Choroid plexus epithelial cell (primary cell): ENCODE measurements at regions not wholly inside any gene's neighbourhood (a gene's known extent, or its start where the extent isn't known, plus 50 kb on each side); places are given as distances from the start of the nearest gene placed in this dataset.

Experiments used
- DNase-seq: peaks from one replicate; pipeline ENCODE4 v3.0.0-alpha.2; 2010; ENCODE audit warnings: low read depth
- H3K4me3 ChIP-seq: 2 replicates; pipeline ENCODE4 v1.5.1; 2011; ENCODE audit warnings: low read depth, mild to moderate bottlenecking, control low read depth, low read length, moderate library complexity
- TF ChIP-seq, protein P1 (sequence below): conservative IDR thresholded peaks from 2 replicates; pipeline ENCODE4 v1.5.1; 2011; ENCODE audit warnings: low read depth, mild to moderate bottlenecking, control low read depth, inconsistent platforms, low read length, moderate library complexity

DNA sequence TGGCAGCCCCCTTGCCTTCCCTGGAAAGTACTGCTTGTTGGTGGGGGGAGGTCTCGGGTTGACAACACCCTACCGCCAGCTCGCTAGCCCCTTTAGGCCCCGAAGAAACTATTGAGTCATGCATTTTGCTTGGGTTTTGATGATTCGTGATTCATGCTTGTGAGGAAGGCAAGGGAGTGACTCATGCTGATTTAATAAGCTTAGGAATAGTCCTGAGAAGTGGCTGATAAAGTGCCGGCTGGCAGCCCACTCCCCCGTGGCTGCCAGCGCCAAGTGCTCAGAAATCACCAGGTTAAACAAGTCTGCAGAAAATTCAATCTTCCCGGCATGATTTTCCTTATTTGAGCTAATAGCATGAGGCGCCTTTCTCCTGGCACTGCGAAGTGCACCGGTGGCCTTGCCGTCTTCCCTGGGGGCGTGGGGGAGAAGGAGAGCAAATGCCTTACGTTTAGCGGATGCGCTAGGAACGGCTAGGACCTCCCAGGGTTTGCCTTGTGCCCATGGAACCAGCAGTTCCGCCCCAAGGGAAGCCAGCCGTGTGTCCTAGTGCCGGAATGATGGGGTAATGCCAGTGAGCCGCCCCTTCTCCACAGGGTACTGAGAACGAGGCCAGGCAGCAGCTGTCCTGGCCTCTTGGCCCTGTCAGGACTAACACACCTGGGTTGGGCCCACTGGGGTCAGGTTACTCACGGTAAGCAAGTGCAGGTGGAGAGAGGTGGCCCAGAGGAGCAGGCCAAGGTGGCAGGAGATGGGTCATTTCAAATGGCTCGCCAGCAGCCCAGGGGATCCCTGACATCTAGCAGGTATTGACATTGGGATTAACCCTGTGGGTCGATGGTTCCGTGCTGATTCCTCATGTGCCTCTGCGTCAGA, 151.9 kb downstream of the MACROH2A1 start:
- peak; percentile 90 for DNase-seq
- H3K4me3 ChIP-seq, result no peak overlapping the region
- TF ChIP-seq, protein P1, sequence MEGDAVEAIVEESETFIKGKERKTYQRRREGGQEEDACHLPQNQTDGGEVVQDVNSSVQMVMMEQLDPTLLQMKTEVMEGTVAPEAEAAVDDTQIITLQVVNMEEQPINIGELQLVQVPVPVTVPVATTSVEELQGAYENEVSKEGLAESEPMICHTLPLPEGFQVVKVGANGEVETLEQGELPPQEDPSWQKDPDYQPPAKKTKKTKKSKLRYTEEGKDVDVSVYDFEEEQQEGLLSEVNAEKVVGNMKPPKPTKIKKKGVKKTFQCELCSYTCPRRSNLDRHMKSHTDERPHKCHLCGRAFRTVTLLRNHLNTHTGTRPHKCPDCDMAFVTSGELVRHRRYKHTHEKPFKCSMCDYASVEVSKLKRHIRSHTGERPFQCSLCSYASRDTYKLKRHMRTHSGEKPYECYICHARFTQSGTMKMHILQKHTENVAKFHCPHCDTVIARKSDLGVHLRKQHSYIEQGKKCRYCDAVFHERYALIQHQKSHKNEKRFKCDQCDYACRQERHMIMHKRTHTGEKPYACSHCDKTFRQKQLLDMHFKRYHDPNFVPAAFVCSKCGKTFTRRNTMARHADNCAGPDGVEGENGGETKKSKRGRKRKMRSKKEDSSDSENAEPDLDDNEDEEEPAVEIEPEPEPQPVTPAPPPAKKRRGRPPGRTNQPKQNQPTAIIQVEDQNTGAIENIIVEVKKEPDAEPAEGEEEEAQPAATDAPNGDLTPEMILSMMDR, result no peak

DNA sequence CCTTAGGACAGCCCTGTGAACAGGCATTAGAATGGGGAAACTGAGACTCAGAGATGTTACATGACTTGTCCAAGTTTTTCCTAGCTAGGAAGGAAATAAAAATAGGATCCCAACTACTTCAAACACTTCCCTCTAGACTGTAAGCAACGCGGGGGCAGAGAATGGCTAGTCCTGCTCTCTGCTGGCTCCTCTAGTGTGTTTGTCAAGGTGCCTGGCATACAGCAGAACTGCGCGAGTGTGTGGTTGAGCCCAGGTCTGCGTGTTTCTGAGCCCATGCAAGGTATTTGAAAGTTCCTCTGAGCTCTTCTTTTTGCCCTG, 152.5 kb downstream of the MACROH2A1 start:
- no peak for DNase-seq
- TF ChIP-seq, protein P1, result no peak
- H3K4me3 ChIP-seq, result no peak overlapping the region

DNA sequence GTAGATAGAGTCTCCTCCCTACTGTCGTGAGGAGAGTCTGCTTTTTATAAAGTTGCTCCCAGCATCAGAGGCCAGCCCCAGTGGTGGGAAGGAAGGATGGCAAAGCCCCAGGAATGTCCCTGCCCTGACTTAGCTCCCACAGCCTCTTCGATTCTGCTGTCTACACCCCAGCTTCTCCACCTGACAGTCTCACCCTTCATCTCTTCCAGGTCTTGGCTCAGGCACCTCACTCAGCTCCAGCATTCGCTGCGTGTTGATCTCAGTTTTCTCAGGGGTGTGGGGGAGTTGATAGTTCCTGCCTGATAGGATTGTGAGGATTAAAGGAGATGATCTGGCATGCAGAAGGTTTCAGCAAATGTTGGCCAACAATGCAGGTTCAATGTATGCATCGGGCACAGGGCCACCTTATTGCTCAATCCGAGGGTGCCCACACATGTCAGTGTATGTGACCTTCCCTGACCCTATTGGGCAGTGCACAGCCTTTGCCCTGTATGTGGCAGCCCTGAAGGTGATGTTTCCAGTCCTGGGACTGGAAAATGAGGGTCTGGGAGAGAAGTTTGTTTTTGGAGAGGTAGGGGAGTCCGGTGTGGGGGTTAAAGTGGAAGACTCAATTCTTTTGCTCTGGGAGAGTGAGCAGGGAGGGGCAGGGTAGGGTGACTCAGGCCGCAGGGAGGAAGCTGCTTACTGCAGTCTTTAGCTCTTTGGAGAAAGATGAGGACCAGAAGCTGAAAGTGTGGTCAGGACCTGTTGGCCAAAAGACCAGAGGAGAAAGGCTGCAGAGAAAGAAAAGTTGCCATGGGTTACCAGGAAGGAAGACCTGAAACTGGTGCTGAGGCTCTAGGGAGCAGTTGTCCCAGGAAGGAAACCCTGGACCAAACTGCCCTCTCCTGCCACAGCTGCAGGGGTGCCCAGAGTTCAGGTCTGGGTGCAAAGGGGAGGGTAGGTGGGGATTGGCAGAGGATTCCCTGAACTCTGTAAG, 153.2 kb downstream of the MACROH2A1 start:
- no peak overlapping the region for H3K4me3 ChIP-seq
- peak; percentile 42 for DNase-seq
- TF ChIP-seq, protein P1, result no peak

DNA sequence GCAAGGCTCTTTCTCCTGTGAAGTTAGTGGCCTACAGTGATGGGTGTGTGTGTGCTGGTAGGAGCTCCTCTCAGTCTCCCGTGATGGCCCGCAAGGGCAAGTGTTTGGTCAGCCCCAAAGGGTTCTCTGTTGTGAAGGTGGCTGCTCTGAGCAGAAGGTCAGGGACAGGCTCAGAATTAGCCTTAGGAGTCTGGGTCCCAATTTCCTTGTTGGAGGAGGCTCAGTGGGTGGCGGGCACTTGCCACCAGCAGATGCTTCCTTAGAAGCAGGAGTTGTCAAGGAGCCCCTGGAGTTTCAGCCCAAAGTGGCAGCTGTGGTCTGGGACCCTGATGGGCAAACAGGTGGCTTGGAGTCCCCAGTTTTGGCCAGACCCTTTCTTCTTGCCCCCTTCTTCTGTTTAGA, 154.4 kb downstream of the MACROH2A1 start:
- no peak for DNase-seq
- no peak overlapping the region for H3K4me3 ChIP-seq
- TF ChIP-seq, protein P1, result no peak

DNA sequence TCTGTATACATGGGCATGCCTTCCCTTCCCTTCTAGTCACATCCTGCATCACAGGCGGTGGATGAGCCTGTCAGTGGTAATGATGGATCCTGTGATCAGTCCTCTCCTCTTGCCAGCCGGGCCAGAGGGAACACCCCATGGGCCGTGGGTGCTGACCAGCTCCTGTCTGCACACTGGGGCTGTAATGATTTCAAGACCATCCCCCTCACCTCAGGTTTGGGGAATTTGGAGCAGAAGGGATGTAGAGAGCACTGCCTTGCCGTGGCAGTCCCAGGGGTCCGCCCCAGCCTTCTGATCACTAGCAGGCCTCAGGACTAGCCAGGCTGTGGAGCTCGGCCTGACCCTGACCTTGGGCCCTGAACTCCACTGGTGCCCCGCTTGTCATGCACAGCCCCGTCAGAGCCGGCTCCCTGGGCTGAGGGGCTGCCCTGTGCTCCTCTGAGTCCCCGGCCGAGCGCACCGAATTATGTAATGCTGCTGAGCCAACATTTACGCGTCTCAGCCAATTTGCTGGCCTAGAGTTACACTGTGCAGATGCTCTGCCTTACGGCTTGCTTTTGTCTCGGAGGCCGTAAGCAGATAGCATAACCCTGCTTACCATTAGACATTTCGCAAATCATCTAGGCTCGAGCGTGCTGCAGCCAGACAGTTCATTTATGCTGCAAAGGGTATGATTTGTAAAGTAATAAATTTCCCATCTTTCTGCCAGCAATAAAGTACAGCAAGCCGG, 155.3 kb downstream of the MACROH2A1 start:
- TF ChIP-seq, protein P1, result no peak
- DNase-seq, result no peak
- H3K4me3 ChIP-seq, result no peak overlapping the region

DNA sequence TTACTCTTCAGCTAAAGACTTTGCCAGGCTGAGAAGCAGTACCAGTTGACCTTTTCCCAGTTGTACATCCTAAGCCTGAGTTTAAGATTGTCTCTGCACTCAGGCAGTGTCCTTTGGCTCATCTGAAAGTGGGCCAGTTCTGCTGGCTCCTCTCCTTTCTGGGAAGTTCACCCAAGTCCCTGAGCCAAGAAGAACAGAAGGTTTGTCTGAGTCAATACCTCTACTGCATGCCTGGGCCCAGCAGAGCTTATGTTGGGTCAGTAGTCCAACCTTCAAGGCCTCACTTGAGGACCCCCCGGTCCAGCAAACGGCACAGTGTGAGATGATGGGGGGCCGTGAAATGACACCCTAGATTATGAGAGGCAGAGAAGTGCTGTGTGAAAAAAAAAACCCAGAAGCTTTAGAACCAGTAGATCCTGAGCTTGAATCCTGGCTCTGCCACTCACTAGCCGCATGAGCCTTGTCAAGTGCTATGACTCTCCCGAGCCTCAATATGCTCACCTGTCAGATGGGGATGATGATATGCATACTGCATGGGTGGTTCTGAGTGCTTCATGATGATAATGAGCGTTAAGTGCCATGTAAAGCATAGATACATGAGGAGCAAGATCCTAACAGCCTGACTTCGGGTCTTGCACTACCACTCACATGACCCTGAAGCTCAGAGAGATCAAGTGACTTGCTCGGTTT, 156.0 kb downstream of the MACROH2A1 start:
- no peak overlapping the region for H3K4me3 ChIP-seq
- TF ChIP-seq, protein P1, result no peak
- DNase-seq, result no peak
